ENCODE measurements at regions not wholly inside any gene's neighbourhood (a gene's known extent, or its start where the extent isn't known, plus 50 kb on each side); places are given as distances from the start of the nearest gene placed in this dataset.

- no peak overlapping the region for H3K4me3 ChIP-seq (ENCODE audit: low read length)
- no peak for DNase-seq (ENCODE audit: low read depth)
- TF ChIP-seq, protein P1, sequence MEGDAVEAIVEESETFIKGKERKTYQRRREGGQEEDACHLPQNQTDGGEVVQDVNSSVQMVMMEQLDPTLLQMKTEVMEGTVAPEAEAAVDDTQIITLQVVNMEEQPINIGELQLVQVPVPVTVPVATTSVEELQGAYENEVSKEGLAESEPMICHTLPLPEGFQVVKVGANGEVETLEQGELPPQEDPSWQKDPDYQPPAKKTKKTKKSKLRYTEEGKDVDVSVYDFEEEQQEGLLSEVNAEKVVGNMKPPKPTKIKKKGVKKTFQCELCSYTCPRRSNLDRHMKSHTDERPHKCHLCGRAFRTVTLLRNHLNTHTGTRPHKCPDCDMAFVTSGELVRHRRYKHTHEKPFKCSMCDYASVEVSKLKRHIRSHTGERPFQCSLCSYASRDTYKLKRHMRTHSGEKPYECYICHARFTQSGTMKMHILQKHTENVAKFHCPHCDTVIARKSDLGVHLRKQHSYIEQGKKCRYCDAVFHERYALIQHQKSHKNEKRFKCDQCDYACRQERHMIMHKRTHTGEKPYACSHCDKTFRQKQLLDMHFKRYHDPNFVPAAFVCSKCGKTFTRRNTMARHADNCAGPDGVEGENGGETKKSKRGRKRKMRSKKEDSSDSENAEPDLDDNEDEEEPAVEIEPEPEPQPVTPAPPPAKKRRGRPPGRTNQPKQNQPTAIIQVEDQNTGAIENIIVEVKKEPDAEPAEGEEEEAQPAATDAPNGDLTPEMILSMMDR (IDR thresholded peaks at IDR 0.05; ENCODE audit: insufficient read depth, low read depth, low read length, missing control alignments), result no peak
Measured at GRCh38 chrX:112377481-112377880, 294.9 kb upstream of the TRPC5 start.

GRCh38 chrX:112368371-112368770, 285.8 kb upstream of the TRPC5 start:
- H3K4me3 ChIP-seq (ENCODE audit: low read length), result no peak overlapping the region
- no peak for DNase-seq (ENCODE audit: low read depth)
- TF ChIP-seq, protein P1 (IDR thresholded peaks at IDR 0.05; ENCODE audit: insufficient read depth, low read depth, low read length, missing control alignments), result no peak

DNA sequence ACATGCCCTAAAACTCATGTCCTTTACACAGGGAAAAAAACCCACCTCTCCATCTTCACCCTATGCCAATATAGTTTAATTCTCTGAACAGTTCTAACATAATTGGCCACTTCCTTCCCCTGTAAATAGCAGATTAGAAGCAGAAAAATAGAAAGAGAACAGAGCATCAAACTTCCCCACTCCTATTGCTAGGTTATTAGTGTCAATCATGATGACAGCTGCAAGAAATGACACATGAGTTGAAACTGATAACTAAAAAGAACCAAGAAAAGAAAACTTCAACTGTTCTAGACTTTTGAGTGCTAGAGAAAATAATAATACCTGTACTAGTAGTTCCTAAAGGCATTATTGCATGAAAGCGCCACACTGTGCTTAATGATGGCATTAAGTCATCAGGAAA, 284.5 kb upstream of the TRPC5 start:
- DNase-seq (ENCODE audit: low read depth), result no peak
- H3K4me3 ChIP-seq (ENCODE audit: low read length), result no peak overlapping the region
- TF ChIP-seq, protein P1 (IDR thresholded peaks at IDR 0.05; ENCODE audit: insufficient read depth, low read depth, low read length, missing control alignments), result no peak

DNA sequence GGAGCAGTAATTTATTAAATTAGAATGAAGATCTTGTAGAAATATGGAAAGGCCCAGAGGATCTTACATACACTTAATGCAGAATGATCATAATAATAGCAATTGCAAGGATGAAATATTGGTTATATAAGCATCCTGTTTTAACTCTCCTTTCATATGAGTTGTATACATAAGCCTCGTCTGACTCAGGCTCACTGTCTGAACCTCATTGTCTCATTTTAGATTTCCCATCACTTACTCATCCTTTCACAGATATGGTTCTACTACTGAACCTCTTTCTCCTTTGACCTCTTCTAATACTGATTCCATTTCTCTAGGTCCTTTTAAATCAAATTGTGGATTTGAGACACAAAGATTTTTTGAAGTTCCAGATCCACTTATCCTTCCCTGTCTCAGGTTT, 277.3 kb upstream of the TRPC5 start:
- H3K4me3 ChIP-seq (ENCODE audit: low read length), result no peak overlapping the region
- TF ChIP-seq, protein P1 (IDR thresholded peaks at IDR 0.05; ENCODE audit: insufficient read depth, low read depth, low read length, missing control alignments), result no peak
- DNase-seq (ENCODE audit: low read depth), result no peak

GRCh38 chrX:112355931-112356330, 273.4 kb upstream of the TRPC5 start:
- DNase-seq (ENCODE audit: low read depth), result no peak
- H3K4me3 ChIP-seq (ENCODE audit: low read length), result no peak overlapping the region
- TF ChIP-seq, protein P1 (IDR thresholded peaks at IDR 0.05; ENCODE audit: insufficient read depth, low read depth, low read length, missing control alignments), result no peak

GRCh38 chrX:112341598-112341997, 259.0 kb upstream of the TRPC5 start:
- DNase-seq (ENCODE audit: low read depth), result no peak
- TF ChIP-seq, protein P1 (IDR thresholded peaks at IDR 0.05; ENCODE audit: insufficient read depth, low read depth, low read length, missing control alignments), result no peak
- no peak overlapping the region for H3K4me3 ChIP-seq (ENCODE audit: low read length)

DNA sequence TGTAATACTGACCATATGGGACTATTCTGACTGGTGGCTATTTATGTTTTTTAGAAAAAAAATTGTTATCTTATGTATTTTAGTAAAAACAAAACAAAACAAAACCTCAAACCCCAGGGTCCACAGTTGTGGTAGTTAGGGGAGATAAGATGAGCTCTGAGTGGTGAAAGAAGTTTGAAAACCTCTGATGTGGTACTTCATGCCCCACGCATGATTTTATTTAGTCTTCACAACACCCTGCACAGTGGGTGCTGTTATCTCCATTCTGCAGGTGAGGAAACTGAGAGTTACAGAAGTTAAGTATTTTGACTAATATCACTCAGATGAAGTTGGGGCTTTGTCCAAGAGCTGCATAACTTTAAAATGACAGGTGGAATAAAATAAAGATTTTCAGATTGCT, 230.6 kb upstream of the TRPC5 start:
- TF ChIP-seq, protein P1 (IDR thresholded peaks at IDR 0.05; ENCODE audit: insufficient read depth, low read depth, low read length, missing control alignments), result no peak
- DNase-seq (ENCODE audit: low read depth), result no peak
- H3K4me3 ChIP-seq (ENCODE audit: low read length), result no peak overlapping the region

All from epithelial cell of esophagus (primary cell).